Endothelial cell of hepatic sinusoid (primary cell): ENCODE measurements at regions not wholly inside any gene's neighbourhood (a gene's known extent, or its start where the extent isn't known, plus 50 kb on each side); places are given as distances from the start of the nearest gene placed in this dataset.

Source experiments
- in situ Hi-C: cut with HindIII; loops from 2 replicates; pipeline ENCODE4 v1.10.0; 2017; ENCODE audit warnings: low sequenced_read_pairs

GRCh38 chr16:64276646-64277045 is 845.2 kb downstream of the CDH11 start:
- in situ Hi-C loops: loop anchor here (5.0 kb wide), 1 partner anchor 54 kb away; no protein-coding TSS in a partner anchor

GRCh38 chr16:64272028-64272427 is 849.8 kb downstream of the CDH11 start:
- in situ Hi-C loops: no loop called here

DNA sequence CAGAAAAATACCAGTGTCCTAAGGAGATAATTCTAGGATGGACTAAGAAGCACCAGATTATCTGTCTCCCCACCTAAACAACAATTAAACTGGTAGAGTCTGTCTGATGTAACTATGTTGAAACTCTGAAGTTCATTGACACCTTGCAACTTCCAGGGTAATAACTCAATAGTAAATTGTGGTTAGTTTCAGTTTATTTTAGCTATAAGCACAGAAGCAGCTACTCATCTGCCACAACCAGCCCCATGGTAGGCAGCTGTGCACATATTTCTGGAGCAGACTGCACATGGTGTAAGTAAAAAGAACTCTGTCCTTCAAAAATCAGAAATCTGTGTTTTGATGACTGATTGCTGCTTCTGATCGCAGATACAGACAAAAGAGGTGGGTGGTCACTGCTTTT is 852.1 kb downstream of the CDH11 start:
- in situ Hi-C loops: no loop called here

DNA sequence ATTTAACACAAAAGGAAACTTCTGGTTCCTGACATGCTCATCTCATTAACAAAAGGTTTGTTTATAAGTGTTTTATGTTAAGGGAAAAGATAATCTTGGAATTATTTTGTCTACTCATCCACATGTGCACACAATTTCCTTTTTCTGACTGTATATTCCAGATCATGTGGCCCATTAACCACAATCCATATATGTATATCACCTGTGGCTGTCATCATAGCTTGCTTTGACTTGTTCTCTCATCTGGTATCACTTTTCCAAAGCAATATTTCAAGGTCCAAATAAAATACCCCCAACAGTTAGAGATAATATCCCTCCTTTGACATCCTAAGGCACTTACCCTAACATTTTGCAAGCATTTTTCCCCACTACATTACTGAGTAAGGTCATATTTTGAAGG is 856.1 kb downstream of the CDH11 start:
- in situ Hi-C loops: no loop called here

DNA sequence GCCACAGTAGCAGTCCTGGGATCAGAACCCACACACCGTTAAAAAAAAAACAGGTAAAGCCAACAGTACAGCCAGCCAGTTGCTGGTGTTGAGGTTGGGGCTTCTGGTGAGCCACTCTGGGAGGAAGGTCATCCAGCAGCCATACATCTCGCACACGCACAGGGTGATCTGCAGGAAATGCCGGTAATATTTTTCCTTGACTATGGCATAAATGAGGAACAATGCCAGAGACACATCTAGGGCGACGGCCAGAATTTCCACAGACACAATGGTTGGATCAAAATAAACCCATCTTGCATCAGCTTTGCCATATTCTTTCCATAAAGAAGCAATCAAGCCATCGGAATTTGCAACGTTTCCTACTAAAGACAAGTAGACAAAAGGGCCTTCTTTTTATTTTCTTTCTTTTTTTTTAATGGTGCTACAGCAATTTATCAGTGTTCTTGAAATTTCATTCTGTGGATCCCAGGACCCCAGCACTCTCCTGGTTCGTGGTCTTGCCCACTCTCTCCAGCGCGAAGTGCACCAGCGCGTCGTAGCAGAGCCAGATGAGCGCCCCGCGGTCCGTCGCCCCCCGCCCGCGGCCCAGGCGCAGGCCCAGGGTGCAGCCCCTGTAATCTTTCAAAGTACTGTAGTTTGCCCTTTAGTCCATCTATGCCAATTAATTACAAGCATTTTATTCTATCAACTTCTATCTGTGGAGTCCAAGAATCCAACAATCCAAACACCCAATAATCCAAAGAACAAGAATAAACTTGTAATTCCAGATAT is 861.0 kb downstream of the CDH11 start:
- in situ Hi-C loops: loop anchor here (5.0 kb wide), 1 partner anchor 76 kb away; no protein-coding TSS in a partner anchor

DNA sequence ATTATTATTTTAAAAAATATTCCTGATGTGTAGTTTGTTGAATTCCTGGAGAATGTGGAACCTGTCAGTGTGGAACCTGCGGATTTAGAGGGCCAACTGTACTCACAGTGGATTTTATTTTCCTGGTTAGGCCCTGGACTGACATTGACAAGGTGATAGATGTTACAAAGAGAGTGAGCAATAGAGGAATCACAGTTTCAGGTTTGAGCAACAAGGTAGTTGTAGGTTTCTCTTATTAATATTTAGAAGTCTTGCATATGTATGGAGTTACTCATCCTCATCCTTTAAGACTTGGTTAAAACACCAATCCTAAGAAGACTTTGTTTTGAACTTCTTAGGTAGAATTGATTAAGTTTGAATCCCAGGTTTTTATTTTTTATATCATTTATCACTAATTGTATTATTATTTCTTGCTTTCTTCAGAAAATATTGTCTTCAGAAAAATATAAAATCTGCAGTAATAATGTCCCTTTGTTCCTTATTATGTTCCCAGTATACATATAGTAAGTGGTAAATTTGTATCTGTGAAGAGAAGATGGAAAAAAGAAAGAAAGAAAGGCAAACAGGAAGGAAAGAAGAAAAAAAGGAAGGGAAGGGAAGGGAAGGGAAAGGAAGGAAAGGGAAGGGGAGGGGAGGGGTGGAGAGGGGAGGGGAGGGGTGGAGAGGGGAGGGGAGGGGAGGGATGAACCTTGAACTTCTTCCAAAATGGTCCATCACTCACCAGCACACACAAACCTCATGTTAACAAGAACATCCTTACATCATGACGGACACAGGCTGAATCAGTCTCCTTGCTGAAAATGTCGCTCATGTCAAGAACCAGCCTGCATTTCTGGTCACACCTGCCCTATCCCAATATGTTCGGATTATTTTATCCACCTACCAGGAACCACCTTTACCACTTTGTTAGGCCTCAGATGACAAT is 867.2 kb downstream of the CDH11 start:
- in situ Hi-C loops: no loop called here

DNA sequence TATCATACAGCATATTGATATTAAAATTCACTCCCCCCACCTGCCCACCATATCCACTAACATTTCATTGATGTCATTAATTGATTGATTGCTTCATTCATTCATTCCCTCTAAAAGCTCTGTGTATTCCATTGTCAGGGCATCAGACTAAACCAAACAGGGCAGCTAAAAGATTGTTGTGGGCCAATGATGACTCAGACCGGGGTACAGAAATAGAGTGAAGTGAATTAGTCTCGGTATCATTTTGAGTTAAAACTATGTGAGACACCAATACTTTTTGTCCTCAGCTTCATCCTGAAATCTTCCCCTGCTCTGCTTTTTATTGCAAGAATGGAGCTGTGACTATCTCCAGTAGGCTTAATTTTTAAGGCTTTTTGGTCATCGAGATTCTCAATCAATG is 868.3 kb downstream of the CDH11 start:
- in situ Hi-C loops: no loop called here

DNA sequence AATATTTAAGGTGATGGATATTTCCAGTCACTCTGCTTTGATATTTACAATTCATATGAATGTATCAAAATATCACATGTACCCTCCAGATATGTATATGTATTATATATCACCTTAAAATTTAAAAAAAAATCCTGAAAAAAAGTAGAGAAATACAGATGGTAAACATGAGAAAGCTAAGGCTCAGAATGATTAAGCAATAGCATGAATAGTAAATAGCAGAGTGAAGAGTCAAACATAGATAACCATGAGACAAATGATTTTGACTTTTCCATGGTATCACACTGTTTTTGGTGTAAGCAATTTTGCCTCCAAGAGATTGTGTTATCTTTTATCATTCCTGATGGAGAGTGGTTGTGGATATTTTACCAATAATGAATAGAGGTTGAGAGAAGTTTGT is 868.8 kb downstream of the CDH11 start:
- in situ Hi-C loops: no loop called here

GRCh38 chr16:64251742-64252141 is 870.1 kb downstream of the CDH11 start:
- in situ Hi-C loops: no loop called here

GRCh38 chr16:64250866-64251265 is 871.0 kb downstream of the CDH11 start:
- in situ Hi-C loops: no loop called here

DNA sequence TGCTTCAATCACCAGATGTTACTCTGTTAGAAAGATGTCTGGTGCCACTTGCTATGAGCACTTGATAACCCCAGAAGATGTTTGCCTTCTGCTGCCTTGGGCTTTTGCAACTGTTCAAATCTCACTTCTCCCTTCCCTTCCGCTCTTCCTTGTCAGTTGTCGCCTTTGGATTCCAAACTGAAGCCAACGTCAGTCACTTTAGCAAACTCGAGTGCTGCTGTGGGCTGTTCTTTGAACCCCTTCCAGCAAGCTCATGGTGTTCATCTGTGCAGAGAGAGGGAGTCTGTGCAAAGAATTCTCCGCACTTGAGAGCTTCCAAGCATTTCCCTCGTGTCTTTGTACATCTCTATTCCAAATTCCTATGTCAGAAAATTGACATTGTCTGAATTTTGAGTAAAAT is 879.4 kb downstream of the CDH11 start:
- in situ Hi-C loops: no loop called here

DNA sequence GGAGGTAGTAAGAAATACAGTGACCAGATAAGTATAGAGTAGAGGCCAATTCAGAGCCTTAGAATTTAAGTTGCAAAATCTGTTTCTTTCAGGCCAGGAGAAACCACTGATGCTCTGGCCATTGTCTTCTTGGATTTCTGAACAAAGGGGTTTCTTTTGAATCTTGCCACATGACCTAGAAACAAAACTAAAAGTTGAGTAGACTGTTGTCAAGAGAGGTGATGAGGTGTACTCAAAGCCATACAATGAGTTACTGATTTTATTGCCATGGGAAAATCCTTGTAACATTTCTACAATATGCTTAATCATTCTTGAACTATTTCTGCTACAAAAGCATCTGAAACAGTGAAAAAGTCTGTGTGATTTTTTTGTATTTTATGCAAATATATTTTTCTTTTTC is 881.3 kb downstream of the CDH11 start:
- in situ Hi-C loops: no loop called here

GRCh38 chr16:64238571-64238970 is 883.3 kb downstream of the CDH11 start:
- in situ Hi-C loops: no loop called here

DNA sequence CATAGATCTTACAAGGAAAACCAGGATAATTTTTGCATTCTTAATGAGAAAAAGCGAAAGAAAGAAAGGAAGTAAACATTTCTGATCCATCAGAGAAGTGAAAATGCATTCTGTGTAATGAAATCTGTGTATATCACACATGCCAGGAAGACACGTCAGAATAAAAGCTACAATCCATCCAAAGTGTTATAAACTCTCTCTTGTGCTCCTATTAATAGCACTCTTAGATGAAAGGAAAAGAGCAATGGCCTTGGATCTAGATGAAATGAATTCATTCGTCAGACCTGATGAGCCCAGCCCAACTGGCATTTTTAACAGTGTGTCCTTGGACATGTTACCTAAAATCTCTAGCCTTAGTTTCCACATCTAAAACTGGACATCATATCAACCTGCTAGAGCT is 885.5 kb downstream of the CDH11 start:
- in situ Hi-C loops: no loop called here

- in situ Hi-C loops: no loop called here
Measured at GRCh38 chr16:64234200-64234599, 887.7 kb downstream of the CDH11 start.

DNA sequence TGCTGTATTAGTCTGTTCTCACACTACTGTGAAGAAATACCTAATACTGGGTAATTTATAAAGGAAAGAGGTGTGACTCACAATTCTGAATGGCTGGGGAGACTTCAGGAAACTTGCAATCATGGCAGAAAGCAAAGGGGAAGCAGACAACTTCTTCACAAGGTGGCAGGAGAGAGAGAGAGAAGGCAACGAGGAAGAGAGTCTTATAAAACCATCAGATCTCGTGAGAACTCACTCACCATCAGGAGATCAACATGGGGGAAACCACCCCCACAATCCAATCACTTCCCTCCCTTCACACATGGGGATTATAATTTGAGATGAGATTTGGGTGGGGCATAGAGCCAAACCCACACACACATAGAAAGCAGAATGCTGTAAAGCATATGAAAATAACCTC is 896.2 kb downstream of the CDH11 start:
- in situ Hi-C loops: no loop called here

DNA sequence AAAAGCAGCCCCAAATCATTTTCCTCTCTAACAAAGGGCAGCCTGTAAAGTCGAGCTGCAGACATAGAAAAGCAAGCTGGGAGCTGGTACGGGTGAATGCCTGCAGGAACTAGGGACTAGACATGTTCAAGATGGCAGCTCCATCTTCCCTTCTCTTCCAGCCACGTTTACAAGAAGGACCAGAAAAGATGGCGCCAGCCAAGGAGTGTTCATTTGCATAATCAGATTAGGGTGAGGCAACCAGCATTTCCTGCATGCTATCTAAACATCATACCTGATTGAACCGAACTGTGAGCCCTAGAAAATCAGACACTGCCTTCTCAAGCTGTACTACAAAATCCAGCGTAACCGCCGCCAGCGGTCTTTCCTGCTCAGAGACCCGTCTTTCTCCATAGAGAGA is 896.8 kb downstream of the CDH11 start:
- in situ Hi-C loops: no loop called here

GRCh38 chr16:64217789-64218535 is 903.9 kb downstream of the CDH11 start:
- in situ Hi-C loops: no loop called here

DNA sequence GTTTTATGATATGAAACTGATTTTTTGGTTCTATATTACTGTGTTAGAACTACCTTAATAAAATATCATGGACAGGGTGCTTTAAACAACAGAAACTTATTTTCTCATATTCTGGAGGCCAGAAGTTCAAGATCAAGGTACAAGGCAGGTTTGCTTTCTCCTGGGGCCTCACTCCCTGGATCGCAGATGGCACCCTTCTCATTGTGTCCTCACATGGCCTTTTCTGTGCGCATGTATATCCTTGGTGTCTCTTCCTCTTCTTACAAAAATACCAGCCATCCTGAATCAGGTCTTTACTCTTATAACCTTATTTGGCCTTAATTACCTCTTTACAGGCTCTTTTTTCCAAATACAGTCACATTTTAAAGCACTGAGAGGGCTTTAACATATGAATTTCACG is 906.1 kb downstream of the CDH11 start:
- in situ Hi-C loops: no loop called here

DNA sequence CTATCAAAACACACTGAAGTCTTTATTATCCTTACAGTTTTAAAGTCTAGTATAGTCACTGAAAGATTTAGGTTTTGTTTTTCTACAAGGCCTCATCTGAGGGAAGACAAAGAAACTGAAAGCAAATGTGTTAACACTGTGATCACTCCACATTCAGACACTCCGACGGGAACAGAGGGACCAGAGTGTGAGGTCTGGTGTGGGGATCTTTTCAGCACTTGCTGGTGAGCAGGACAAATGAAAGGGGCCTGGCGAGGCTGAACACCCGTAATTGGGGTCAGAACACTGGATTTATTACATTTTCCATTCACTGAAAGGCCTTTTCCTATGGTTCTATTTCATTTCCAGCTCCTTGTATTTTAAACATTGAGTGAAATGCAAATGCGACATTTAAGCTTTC is 910.5 kb downstream of the CDH11 start:
- in situ Hi-C loops: no loop called here

GRCh38 chr16:64206862-64207261 is 915.0 kb downstream of the CDH11 start:
- in situ Hi-C loops: no loop called here
